Body of pancreas (tissue), 4 donors: ENCODE measurements at regions not wholly inside any gene's neighbourhood (a gene's known extent, or its start where the extent isn't known, plus 50 kb on each side); places are given as distances from the start of the nearest gene placed in this dataset.

Source experiments
- CTCF ChIP-seq, 7 experiments: fragments of 450-650 bp in 4 of 7; fragments of 200-600 bp in 3 of 7; sonication (generic) in 3 of 7; IDR thresholded peaks; one replicate each; pipeline ENCODE4 v1.5.1; 2016 to 2019; ENCODE audit warnings: antibody characterized with exemption in 7 of 7
- POLR2A ChIP-seq, 3 donors: fragments of 450-650 bp; IDR thresholded peaks; one replicate each; pipeline ENCODE4 v1.6.1; 2016; ENCODE audit warnings: antibody characterized with exemption in 3 of 3, mild to moderate bottlenecking in 2 of 3

GRCh38 chr2:75278314-75278713 is 79.0 kb upstream of the TACR1 start:
- no peak for TF ChIP-seq CTCF (IDR thresholded peaks at IDR 0.05)
- no peak for TF ChIP-seq POLR2A (IDR thresholded peaks at IDR 0.05)
